GM13976 (cell line): ENCODE measurements at regions not wholly inside any gene's neighbourhood (a gene's known extent, or its start where the extent isn't known, plus 50 kb on each side); places are given as distances from the start of the nearest gene placed in this dataset.

ENCODE experiments used
- DNase-seq: peaks from one replicate; pipeline ENCODE4 v3.0.0; 2012; ENCODE audit warnings: low spot score
- CTCF ChIP-seq: IDR thresholded peaks from 2 replicates; pipeline ENCODE4 v1.5.1; 2012; ENCODE audit warnings: borderline replicate concordance, mild to moderate bottlenecking; ENCODE audit not compliant: insufficient read depth; ENCODE audit errors: extremely low read depth, missing control alignments, control extremely low read depth
- in situ Hi-C: fragments of 300-500 bp; cut with MboI; formaldehyde crosslinking; loops from one replicate; pipeline ENCODE4 v1.12.0; 2022; ENCODE audit warnings: low sequenced_read_pairs, mixed read lengths, inconsistent platforms; ENCODE audit not compliant: unreplicated experiment

GRCh38 chr7:9488555-9488954 is 1055.1 kb downstream of the NXPH1 start:
- TF ChIP-seq CTCF = no peak
- in situ Hi-C loops = no loop called here
- DNase-seq = no peak

- peak; percentile 3 for DNase-seq
- in situ Hi-C loops = no loop called here
- no peak for TF ChIP-seq CTCF
Observed at GRCh38 chr7:9498303-9498702, 1064.9 kb downstream of the NXPH1 start.

GRCh38 chr7:9502269-9502668 is 1068.9 kb downstream of the NXPH1 start:
- no peak for DNase-seq
- in situ Hi-C loops = no loop called here
- no peak for TF ChIP-seq CTCF

- DNase-seq = no peak
- in situ Hi-C loops = no loop called here
- TF ChIP-seq CTCF = no peak
Observed at GRCh38 chr7:9504678-9505077, 1071.3 kb downstream of the NXPH1 start.

- TF ChIP-seq CTCF = no peak
- in situ Hi-C loops = no loop called here
- no peak for DNase-seq
Observed at GRCh38 chr7:9505516-9505915, 1072.1 kb downstream of the NXPH1 start.

- DNase-seq = no peak
Observed at GRCh38 chr7:9507290-9507689, 1073.9 kb downstream of the NXPH1 start.

More at GRCh38 chr7:9507290-9507689, 1073.9 kb downstream of the NXPH1 start:
- TF ChIP-seq CTCF = no peak
- in situ Hi-C loops = no loop called here
